Thymus (tissue), 11 donors: ENCODE measurements at regions not wholly inside any gene's neighbourhood (a gene's known extent, or its start where the extent isn't known, plus 50 kb on each side); places are given as distances from the start of the nearest gene placed in this dataset.

Source experiments
- DNase-seq, 9 donors: peaks; one replicate each; pipeline ENCODE4 v3.0.0-alpha.2; 2013; ENCODE audit warnings: low spot score in 9 of 9, low read depth in 6 of 9, missing footprints in 1 of 9
- H3K27ac ChIP-seq, 2 donors: one replicate each; pipeline ENCODE4 v1.5.1; 2013; ENCODE audit warnings: control low read depth in 1 of 2, low read depth in 1 of 2, low read length in 1 of 2, mild to moderate bottlenecking in 1 of 2, moderate library complexity in 1 of 2
- H3K27me3 ChIP-seq, 2 donors: one replicate each; pipeline ENCODE4 v1.5.1; 2013; ENCODE audit warnings: low read length in 1 of 2; ENCODE audit not compliant: control insufficient read depth in 2 of 2, insufficient read depth in 1 of 2
- H3K36me3 ChIP-seq, 2 donors: one replicate each; pipeline ENCODE4 v1.5.1; 2013; ENCODE audit warnings: low read length in 1 of 2, mild to moderate bottlenecking in 1 of 2, moderate library complexity in 1 of 2; ENCODE audit not compliant: control insufficient read depth in 2 of 2, insufficient read depth in 2 of 2
- H3K4me1 ChIP-seq, 2 donors: one replicate each; pipeline ENCODE4 v1.5.1; 2013; ENCODE audit warnings: low read length in 2 of 2; ENCODE audit not compliant: control insufficient read depth in 2 of 2, insufficient read depth in 2 of 2
- H3K4me3 ChIP-seq, 2 donors: one replicate each; pipeline ENCODE4 v1.5.1; 2013; ENCODE audit warnings: low read length in 2 of 2, control low read depth in 1 of 2, mild to moderate bottlenecking in 1 of 2
- H3K9me3 ChIP-seq, 2 donors: one replicate each; pipeline ENCODE4 v1.5.1; 2013; ENCODE audit warnings: low read length in 1 of 2, mild to moderate bottlenecking in 1 of 2; ENCODE audit not compliant: control insufficient read depth in 2 of 2, insufficient read depth in 1 of 2
- WGBS: extraction: QIAGEN DNeasy Blood & Tissue Kit; methylation state at CpG from one replicate; pipeline ENCODE4 v1.1.7; 2013; 5-methylcytosine and 5-hydroxymethylcytosine counted together
- donor health status: healthy.

DNA sequence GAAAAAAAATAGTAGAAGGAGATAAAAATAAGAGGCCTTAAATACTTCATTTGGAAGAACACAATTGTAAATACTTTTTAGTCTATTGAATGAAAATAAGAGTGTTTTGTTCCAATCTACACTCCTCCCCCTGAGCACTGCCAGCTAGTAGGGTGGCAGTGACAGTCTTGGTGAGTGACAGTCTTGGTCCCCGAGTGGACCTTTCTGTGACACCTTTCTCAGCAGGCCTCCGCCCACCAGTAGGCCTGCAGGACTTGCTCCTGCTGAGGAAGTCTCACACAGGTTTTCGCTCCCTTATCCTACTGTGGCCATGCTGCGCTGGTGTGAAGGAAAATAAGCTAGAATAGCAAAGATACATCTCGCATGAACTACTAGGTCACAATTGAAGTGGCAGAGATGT is 666.8 kb downstream of the NR4A2 start:
- Histone ChIP-seq H3K27ac (no peak overlapping the region), H3K27me3 (no peaks in the 10 kb centered on the region), H3K4me3 (no peak overlapping the region), H3K36me3 (no peaks in the 10 kb centered on the region), H3K4me1 (no peaks in the 10 kb centered on the region), H3K9me3 (no peaks in the 10 kb centered on the region)
- DNase-seq, result no peak
- WGBS, result 91% methylated on average over 5 of the region's 5 CpGs

DNA sequence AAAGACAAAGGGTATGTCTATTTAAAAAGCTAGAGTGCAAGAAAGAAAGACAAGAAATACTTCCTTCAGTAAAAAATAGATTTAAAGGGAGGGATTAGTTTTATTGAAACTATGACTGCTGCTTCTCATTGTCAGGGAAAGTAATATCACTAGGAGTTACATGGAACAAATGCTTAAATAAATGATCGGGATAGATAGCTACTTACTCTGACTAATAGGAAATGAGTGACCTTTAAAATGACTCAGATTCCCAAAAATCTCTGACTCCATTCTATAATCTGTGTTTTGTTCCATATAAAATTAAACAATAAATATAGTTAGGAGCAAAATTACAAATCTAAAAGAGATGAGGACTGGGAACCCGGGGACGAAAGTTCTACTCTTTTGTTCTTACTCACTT is 669.3 kb downstream of the NR4A2 start:
- H3K36me3 ChIP-seq, result no peaks in the 10 kb centered on the region
- H3K9me3 ChIP-seq, result no peaks in the 10 kb centered on the region
- no peak overlapping the region for H3K4me3 ChIP-seq
- DNase-seq, result no peak
- no peaks in the 10 kb centered on the region for H3K27me3 ChIP-seq
- H3K27ac ChIP-seq, result no peak overlapping the region
- no peaks in the 10 kb centered on the region for H3K4me1 ChIP-seq
- WGBS, result 96% methylated on average over 3 of the region's 3 CpGs

DNA sequence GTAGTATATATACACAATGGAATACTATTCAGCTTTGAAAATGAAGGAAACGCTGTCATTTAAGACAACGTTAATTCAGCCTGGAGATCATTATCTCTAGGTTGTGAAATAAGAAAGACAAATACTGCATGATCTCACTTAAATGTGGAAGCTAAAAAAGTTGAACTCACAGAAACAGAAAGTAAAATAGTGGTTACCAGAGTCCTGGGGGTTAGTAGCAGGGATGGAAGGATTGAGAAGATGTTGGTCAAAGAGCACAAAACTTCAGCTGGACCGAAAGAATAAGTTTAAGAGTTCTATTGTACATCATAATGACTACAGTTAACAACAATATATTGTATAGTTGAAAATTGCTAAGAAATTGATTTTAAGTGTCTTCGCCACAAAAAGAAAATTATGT is 670.3 kb downstream of the NR4A2 start:
- WGBS, result 91% methylated on average over 4 of the region's 4 CpGs
- Histone ChIP-seq H3K27me3 (no peaks in the 10 kb centered on the region), H3K36me3 (no peaks in the 10 kb centered on the region), H3K27ac (no peak overlapping the region), H3K4me3 (no peak overlapping the region), H3K4me1 (no peaks in the 10 kb centered on the region), H3K9me3 (no peaks in the 10 kb centered on the region)
- no peak for DNase-seq

DNA sequence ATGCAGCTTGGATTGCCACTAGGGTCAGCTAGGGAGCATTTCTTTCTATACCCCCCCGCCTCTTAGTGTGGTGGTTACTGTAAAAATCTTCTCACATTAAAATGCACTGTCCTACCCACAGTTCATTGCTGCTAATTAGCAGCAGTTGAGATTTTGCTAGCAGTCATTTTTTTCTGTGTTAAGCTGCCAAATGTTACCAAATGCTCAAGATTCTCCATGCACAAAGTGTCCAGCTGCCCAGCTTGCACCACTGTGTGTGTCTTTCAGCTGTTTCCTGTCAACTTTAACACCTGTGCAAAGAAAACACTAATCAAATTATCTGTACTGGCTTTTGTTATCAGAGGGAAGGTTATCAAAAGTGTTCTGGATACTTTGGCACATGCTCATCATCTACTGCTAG is 679.3 kb downstream of the NR4A2 start:
- WGBS, result 76% methylated on average over 1 of the region's 1 CpG

DNA sequence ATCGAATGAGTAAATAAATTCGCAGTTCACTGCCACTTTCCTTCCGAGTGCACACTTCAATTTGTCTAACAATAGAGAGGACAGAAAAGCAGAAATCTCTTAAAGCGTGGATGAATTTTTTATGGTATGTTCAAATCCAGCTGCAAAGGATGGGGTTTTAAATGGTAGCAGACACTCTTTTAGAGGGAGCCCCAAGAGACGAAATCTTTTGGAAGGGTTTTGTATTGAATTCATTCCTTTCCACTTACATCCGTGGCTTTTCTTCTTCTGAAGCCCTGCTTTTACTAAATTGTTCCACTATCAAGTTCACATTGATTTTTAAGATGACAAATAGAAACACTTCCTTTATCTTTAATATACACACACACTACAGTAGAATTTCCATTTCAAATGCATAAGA is 680.7 kb downstream of the NR4A2 start:
- no peaks in the 10 kb centered on the region for H3K36me3 ChIP-seq
- 89% methylated on average over 6 of the region's 6 CpGs for WGBS
- H3K27ac ChIP-seq, result no peak overlapping the region
- H3K4me3 ChIP-seq, result no peak overlapping the region
- no peaks in the 10 kb centered on the region for H3K4me1 ChIP-seq
- no peaks in the 10 kb centered on the region for H3K9me3 ChIP-seq
- no peak for DNase-seq
- no peaks in the 10 kb centered on the region for H3K27me3 ChIP-seq

More for the DNA sequence above, 679.3 kb downstream of the NR4A2 start:
- Histone ChIP-seq H3K4me1 (no peaks in the 10 kb centered on the region), H3K27ac (no peak overlapping the region), H3K4me3 (no peak overlapping the region), H3K36me3 (no peaks in the 10 kb centered on the region), H3K27me3 (no peaks in the 10 kb centered on the region), H3K9me3 (no peaks in the 10 kb centered on the region)
- DNase-seq, result no peak

DNA sequence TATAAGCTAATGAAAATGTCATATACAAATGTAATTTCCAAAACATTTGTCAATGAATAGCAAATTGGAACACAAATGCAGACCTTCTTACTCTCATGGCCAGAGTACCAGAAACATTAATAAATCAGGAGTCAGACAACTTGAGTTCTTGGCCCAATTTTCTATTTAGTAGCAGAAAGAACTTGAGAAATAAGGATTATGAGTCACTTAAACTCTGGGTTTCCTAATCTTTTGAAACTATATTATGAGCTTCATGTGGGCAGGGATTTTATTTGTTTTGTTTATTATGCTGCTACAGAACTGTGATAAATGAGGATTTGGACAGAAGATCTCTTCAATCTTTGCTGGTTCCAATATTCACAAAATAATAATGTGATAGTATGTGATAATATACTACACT is 686.7 kb downstream of the NR4A2 start:
- DNase-seq, result no peak
- no peaks in the 10 kb centered on the region for H3K36me3 ChIP-seq
- H3K4me3 ChIP-seq, result no peak overlapping the region
- no peaks in the 10 kb centered on the region for H3K27me3 ChIP-seq
- no peaks in the 10 kb centered on the region for H3K4me1 ChIP-seq
- H3K27ac ChIP-seq, result no peak overlapping the region
- no peaks in the 10 kb centered on the region for H3K9me3 ChIP-seq

DNA sequence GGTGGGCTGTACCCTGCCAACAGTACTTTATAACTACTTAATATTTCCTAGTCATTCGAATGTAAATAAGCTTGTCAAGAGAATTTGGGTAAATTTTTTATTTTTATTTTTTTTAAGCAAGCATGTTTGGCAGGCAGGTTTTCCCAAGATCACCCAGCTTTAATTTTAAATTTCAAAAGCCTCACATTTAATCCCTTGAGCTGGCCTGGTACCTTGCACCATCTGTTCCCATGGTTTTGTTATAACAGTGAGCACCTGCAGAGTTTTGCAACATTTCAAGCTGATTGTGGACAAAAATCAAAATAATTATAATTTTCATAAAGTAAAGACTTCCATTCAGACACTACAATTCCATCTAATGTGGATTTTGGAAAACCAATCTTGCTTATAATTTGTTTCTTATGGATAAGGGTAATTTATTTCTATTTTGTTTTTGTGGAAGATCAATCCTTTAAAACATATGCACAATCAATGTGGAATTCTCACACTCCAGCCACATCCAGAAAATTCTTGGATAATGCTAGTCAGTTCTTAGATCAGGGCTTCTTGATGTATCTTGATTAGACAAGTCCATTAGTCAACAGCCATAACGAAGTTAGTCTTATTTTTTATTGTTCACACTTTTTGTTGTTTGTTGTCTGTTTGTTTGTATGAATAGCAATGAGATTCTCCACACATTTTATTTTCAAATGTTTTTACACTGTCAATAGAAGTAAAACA is 689.3 kb downstream of the NR4A2 start:
- Histone ChIP-seq H3K27me3 (no peaks in the 10 kb centered on the region), H3K4me1 (no peaks in the 10 kb centered on the region), H3K27ac (no peak overlapping the region), H3K36me3 (no peaks in the 10 kb centered on the region), H3K9me3 (no peaks in the 10 kb centered on the region), H3K4me3 (no peak overlapping the region)
- WGBS, result 85% methylated on average over 2 of the region's 2 CpGs
- DNase-seq, result no peak

DNA sequence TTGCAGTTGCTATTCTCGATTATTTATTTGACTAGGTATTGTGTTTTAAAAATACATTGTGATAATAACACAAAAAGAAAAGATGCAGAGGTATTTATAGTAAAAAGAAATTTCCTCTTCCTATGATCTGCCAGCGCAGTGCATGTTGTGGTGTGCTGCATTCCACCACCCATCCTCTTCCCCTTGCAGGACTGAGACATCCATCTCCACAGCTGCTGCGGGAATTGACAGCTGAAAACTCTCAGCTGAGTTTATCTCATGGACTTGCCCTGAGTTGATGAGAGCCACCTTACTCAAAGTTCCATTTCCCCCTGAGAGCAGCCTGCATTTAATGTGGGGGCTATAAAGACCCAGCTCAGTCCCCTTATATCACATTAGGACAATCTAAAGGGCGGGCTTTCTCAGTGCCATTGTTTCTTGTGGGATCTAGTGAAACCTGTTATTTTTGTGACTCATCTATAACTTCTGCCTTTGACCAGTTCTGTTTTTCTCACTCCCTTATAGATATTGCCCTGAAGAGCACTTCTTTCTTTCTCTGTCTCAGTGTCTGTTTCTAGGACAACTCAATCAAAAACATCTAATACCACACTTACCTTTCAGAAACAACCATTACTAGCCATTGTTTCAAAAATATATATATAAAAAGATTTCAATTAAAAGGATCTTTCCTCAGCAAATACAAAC is 698.5 kb downstream of the NR4A2 start:
- no peak overlapping the region for H3K27ac ChIP-seq
- H3K4me1 ChIP-seq, result no peaks in the 10 kb centered on the region
- no peaks in the 10 kb centered on the region for H3K27me3 ChIP-seq
- no peaks in the 10 kb centered on the region for H3K36me3 ChIP-seq
- no peak for DNase-seq
- no peak overlapping the region for H3K4me3 ChIP-seq
- WGBS, result 62% methylated on average over 4 of the region's 4 CpGs
- H3K9me3 ChIP-seq, result no peaks in the 10 kb centered on the region

DNA sequence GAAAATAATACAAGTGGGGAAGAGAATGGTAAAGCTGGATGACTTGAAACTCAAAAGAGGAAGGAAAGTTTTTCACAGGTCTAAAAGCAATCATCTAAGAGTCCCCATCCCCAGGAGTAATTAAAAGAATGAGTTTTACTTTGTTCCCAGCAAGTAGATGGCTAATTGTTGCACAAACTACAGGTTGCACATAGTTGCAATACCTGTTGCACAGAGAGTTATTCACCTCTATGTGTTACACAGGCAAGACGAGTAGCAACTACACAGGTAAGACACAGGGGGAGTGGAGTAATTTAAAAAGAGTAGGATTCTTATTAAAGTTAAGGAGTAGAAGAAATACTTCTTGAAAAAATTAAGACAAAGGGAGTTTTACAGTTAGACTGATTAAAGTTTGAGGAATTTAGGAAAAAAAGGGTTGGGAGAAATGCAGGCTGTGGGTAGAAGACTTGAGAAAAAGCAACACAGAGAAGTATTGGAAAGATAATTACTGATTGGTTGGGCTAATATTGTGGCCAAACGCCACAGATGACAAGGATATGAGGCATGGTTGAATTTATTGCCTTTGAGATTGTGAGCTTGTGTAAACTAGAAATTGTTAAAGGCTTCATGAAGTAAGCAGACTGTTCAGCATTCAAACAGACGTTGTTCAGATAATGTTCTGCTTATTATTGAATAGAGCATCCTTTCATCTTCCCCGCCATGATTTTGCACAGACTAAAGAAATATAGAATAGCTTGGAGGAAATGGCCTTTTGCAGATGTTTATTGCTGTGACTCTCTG is 699.3 kb downstream of the NR4A2 start:
- no peak for DNase-seq
- Histone ChIP-seq H3K4me1 (no peaks in the 10 kb centered on the region), H3K36me3 (no peaks in the 10 kb centered on the region), H3K27ac (no peak overlapping the region), H3K27me3 (no peaks in the 10 kb centered on the region), H3K9me3 (no peaks in the 10 kb centered on the region), H3K4me3 (no peak overlapping the region)
- 77% methylated on average over 4 of the region's 4 CpGs for WGBS
